ENCODE measurements at regions not wholly inside any gene's neighbourhood (a gene's known extent, or its start where the extent isn't known, plus 50 kb on each side); places are given as distances from the start of the nearest gene placed in this dataset.

GRCh38 chr5:38780316-38780715 is 65.5 kb upstream of the OSMR start (continued):
- TF ChIP-seq ZNF433 (tag by site-specific recombination; IDR thresholded peaks at IDR 0.05; ENCODE audit: low read depth) (no peak), REST (tag by site-specific recombination; IDR thresholded peaks at IDR 0.05) (no peak), ZNF513 (tag by site-specific recombination; IDR thresholded peaks at IDR 0.05) (no peak), GLIS1 (tag by site-specific recombination; IDR thresholded peaks at IDR 0.05) (no peak), BCL11A (tag by site-specific recombination; IDR thresholded peaks at IDR 0.05; ENCODE audit: low read depth) (no peak), ZNF560 (tag by site-specific recombination; IDR thresholded peaks at IDR 0.05; ENCODE audit: borderline replicate concordance) (no peak)

- Histone ChIP-seq H3K4me1 (ENCODE audit: control insufficient read depth, insufficient read depth, low read length) (peaks cover 19% of the 10 kb centered on the region), H3K4me3 (ENCODE audit: low read depth, low read length) (no peak overlapping the region), H3K9me3 (ENCODE audit: control insufficient read depth, insufficient read depth, low read depth, low read length) (0 out of 2 replicates have a peak, but pooled peaks cover 2% of the 10 kb centered on the region), H3K27ac (ENCODE audit: extremely low read depth, low read depth, low read length) (no peak overlapping the region), H3K36me3 (ENCODE audit: control insufficient read depth in 2 of 2, insufficient read depth in 1 of 2, low read length in 2 of 2) (no peaks in the 10 kb centered on the region)
- ChIA-PET POLR2A (interaction anchor here (0.5 kb wide), 1 partner anchor 63 kb away, joined by 3 read pairs; no protein-coding TSS in a partner anchor), CTCF (interaction anchor here (0.7 to 2.9 kb wide), 5 partner anchors 15 to 339 kb away, joined by 4 to 18 read pairs (median 5); no protein-coding TSS in a partner anchor)
- TF ChIP-seq ZXDB (tag by site-specific recombination; IDR thresholded peaks at IDR 0.05) = peak; percentile 22; the same call in 1 of the 2 replicates
- no peak for TF ChIP-seq ZFHX2 (tag by site-specific recombination; conservative IDR thresholded peaks at IDR 0.05)
- TF ChIP-seq HOXA7 (CRISPR knock-in tag; IDR thresholded peaks at IDR 0.05; ENCODE audit: borderline replicate concordance) = no peak
- TF ChIP-seq ZBTB7A (tag by site-specific recombination; IDR thresholded peaks at IDR 0.05; ENCODE audit: low read depth) = no peak
- TF ChIP-seq ZBTB21 (tag by site-specific recombination; IDR thresholded peaks at IDR 0.05) = no peak
- no peak for TF ChIP-seq ZNF341 (tag by site-specific recombination; IDR thresholded peaks at IDR 0.05; ENCODE audit: low read depth)
- no peak for TF ChIP-seq ZNF280D (tag by site-specific recombination; IDR thresholded peaks at IDR 0.05)
- TF ChIP-seq OSR2 (tag by site-specific recombination; IDR thresholded peaks at IDR 0.05) = peak; percentile 61
- TF ChIP-seq KLF10 (tag by site-specific recombination; IDR thresholded peaks at IDR 0.05) = 0 out of 2 replicates have a peak, but pooled peaks have one; percentile 27
These were observed 64.9 kb upstream of the OSMR start for GRCh38 chr5:38780945-38781344.
